ENCODE measurements at regions not wholly inside any gene's neighbourhood (a gene's known extent, or its start where the extent isn't known, plus 50 kb on each side); places are given as distances from the start of the nearest gene placed in this dataset.
"Not testable (repeated sequence)": the region's sequence is repeated elsewhere in the genome, so short reads cannot be mapped to it uniquely, and the experiment has no call there.

DNA sequence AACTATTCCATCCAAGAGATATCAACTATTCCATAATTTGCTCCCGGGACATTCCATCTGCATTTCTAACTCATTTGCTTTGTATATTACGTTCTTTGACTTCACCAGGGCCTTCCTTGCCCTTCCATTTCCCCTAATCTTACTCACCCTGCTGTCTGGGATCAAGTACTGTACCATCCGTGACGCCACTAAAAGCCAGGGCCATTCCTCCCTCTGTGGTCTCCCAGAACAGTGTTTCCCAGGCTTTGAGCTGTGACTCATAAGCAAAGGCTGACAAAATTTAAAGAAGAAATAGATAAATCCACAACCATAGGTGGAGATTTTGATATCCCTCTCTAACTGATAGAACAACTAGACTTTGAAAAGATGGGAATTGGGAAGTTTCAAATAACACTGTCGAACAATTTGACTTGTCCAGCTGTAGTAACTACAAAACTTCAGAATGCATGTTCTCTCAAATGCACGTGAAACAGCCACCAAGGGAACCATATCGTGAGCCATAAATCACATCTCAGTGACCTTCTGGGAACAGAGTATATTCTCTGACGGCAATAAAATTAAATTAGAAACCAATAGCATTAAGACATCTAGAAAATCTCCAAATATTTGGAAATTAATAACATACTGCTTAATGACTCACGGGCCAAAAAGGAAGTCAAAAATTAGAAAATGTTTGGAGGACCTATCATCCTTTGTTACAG is 501.0 kb downstream of the SETD4 start:
- peak; percentile 53 for DNase-seq

GRCh38 chr21:35556536-35556935 is 503.8 kb downstream of the SETD4 start:
- no peak for DNase-seq

- not testable (repeated sequence) for DNase-seq
Observed at GRCh38 chr21:35552483-35552882, 503.4 kb upstream of the RUNX1 start.

DNA sequence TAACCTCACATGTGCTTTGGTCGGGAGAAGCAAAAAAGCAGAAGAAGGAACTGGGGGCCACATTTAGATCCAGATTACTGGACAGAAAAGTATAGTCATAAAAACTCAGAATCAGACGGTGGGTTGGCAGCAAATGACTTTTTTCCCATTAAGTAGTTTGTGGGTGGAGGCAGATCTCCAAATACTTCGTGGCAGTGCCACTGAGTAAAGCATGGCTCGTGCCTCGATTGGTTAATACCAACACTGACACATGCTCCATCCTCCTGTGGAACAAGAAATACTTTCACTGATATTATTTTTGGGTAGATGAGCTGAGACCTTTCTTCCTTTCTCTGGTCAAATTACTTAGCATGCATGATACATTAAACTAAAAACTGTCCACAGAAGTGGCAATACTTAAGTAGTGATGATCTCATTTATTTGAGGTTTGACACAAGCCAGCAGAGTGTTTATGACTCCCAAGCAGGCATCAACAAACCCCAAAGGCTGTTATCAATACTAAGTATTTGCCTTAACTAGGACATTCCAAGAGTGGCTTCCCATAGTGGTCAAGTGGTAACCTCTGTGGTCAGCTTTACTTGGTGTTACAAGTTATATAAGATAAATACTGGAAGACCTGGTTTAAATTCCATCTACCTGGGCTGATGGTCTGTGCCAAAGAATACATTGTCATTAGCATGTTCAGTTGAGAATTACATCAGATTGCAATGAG is 500.0 kb upstream of the RUNX1 start:
- DNase-seq: no peak

- DNase-seq: no peak
Observed at GRCh38 chr21:35547946-35548774, 499.1 kb upstream of the RUNX1 start.

- DNase-seq: no peak
Observed at GRCh38 chr21:35543746-35544145, 494.6 kb upstream of the RUNX1 start.

- DNase-seq: no peak
Observed at GRCh38 chr21:35540950-35541638, 492.0 kb upstream of the RUNX1 start.

- DNase-seq: no peak
Observed at GRCh38 chr21:35538386-35538785, 489.3 kb upstream of the RUNX1 start.

DNA sequence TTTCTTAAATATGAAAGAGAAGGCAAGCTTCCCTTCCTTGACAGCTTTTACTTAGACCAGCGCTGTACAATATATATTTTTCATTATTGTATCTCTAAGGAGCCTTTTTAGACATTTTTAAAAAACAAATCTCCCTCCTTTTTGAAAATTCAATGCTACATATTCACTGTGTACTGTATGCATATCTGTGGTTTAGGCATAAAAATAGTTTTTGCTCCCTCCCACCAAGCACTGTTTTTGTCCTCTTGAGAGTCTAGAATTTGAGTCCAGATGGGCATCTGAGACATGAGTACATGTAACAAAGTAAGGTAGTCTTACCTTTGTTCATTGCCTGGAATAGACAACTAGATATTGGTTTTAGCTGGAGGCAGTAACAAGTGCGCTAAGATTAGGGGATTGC is 488.5 kb upstream of the RUNX1 start:
- no peak for DNase-seq

DNA sequence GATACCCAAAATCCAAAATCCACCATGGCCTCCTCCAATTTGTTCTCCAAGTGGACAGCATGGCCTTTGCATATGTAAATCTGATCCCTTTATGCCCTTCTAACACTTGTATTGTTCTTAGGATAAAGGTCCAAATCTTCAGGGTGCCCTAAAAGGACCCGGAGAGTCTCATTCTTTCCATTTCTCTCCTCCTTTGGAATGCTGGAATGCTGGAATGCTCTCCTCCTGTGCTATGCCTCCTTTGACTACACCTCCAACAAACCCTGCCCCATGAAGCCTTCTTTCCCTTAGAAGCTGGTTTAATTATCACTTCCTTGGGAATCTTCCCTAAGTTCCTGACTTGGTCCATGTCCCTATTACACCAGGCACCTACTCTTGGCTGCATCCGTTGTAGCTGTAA is 484.8 kb upstream of the RUNX1 start:
- no peak for DNase-seq

DNA sequence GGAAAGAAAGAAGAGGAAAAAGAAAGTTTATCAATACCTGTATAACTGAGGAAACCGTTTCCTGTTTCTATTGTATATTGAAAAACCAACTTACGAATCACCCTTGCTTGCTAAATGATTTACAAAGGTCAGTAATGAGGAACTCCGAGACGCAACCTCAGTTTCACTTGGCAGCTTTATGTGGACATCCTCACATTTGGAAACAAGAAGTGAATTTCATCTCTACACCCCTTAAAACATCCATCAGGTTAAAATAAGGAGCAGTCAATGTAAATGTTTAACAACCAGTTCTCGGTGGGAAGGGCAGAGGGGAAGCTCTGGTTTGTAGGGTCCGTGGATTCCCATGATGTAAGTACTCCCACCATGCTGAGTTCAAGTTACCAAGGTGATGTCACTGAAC is 481.7 kb upstream of the RUNX1 start:
- DNase-seq: no peak

DNA sequence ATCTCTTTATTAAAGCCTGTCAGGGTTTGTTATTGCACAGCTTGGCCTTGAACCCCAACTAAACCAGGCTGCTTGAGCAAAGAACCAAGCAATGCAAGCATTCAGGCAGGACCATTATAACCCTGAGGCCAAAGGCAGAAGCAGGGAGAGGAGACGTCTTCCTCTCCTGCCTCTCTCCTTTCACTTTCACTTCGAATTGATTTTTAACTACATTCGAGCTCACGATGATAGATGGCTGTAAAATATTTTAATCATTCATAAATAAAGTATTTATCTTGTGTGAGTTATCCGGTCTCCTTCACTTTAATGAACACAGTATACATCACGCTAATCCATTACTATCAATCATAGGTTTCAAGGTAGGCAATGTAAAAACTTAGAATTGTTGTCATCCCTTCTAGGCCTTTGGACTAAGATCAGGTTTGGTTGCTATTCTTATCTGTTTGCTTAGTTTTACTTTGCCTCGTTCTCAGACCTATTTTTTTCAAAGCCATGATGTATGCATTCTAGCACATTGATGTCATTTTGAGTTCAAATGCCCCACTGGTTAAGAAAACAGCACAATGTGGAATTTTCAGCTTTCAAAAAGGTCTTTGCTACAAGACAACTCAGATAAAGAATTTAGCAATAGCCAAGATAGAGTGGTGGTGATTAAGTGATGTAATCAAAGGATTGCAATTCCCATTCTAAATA is 480.2 kb upstream of the RUNX1 start:
- no peak for DNase-seq

- no peak for DNase-seq
Observed at GRCh38 chr21:35528116-35529042, 479.3 kb upstream of the RUNX1 start.

- DNase-seq: no peak
Observed at GRCh38 chr21:35527358-35527757, 478.3 kb upstream of the RUNX1 start.

GRCh38 chr21:35525443-35525842 is 476.3 kb upstream of the RUNX1 start:
- DNase-seq: no peak

DNA sequence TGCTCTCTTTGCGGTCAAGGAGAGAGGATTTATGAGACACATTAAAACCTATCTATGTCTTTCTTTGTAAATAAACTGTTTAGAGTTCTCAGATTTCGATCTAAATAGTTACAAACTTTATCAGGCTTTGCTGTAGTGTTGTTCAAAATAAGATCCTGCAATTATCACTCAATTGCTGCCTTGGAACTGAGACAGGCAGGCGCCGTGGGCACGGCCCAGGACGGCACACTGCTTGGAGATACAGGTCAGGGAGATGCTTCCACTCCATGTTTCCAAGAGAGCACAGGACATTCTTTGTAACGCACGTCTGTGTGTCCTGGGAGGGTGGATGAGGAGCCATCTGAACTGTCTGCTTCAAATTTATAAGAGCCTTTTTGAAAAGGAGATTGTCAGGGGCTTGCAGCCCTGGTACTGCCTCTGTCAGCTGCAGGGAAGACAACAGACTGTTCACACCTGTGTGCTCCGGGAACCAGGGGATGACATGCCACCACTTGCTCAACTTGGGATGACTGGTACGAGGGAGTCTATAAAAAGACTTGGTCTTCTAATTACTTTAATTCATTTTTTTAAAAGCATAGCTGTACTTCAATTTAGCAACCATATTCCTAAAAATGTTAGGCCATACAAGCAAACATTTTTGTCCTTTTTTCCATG is 472.9 kb upstream of the RUNX1 start:
- DNase-seq: no peak

DNA sequence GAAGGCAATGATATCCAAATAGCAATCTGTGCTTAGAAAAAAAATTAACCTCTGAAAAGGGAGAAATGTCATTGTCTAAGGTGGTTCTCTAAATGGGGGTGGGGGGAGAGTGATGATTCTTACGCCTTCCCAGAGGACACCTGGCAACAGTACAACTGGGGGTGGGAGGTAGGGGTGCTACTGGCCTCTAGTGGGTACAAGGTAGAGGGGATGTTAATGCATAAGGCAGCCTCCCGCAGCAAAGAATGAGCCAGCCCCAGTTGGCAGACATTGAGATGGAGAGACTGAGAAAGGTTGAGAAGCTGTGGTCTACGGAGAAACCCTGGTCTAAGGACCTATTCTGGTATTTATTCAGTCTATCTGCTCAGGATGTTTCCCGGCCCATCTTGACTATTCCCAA is 472.2 kb upstream of the RUNX1 start:
- DNase-seq: no peak

DNA sequence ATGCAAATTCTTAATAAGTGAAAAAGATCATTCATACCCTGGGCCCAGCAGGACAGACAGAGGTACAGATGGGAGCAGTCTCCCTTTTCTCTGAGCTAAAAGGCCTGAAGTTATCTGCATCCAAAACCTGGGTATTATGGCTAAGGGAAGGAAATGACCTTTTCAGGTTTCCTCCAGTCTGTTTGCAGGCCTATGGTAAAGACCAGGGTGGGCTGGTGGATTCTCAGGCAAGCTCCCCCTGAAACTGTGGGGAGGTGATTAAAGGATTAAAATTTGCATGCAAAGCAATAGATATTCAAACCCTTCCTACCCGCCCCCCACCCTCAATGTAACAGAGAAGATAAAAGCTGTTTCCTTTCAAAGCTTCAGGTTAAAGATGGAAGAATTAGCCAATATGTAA is 471.8 kb upstream of the RUNX1 start:
- no peak for DNase-seq

DNA sequence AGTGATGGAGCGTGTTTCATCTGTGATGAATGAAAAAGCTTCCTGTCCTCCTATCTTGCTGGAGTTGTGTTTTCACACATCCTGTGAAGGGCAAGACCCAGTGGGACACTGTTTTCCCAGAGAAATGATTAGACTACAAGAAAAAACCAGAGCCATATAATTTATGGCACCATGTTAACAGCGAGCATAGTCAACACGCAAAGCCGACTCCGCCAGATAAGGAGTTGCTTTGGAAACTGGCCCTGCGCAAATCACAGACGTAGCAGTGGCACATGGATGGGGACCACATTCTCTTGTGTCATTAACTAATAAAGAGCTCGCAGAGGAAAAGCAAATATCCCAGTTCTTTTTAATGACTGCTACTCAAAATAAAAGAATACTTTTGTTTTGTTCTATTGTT is 471.2 kb upstream of the RUNX1 start:
- no peak for DNase-seq

DNA sequence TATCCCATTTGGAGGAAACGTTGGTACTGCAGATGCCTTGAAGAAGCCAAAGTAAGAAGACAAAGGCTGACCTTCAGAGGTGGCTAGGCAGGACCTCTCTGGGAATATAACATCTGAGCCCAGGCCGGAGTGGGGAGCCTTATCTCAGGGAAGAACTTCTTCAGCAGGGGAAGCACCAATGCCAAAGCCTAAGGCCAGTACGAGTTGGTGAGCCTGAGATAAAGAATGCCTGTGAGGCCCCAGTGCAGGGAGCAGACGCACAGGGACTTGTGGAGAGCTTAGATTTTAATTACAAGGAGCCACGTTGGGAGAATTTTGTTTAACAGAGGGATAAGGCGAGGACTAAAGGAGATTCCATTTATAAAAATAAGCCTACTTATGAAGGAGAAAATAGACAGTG is 468.8 kb upstream of the RUNX1 start:
- no peak for DNase-seq

- DNase-seq: not testable (repeated sequence)
Observed at GRCh38 chr21:35516292-35516691, 467.2 kb upstream of the RUNX1 start.

Measured in amniotic stem cell (primary cell).